Epithelial cell of esophagus (primary cell): ENCODE measurements at regions not wholly inside any gene's neighbourhood (a gene's known extent, or its start where the extent isn't known, plus 50 kb on each side); places are given as distances from the start of the nearest gene placed in this dataset.

ENCODE experiments used
- DNase-seq: peaks from one replicate; pipeline ENCODE4 v3.0.0; 2010; ENCODE audit warnings: low read depth
- H3K4me3 ChIP-seq: 2 replicates; pipeline ENCODE4 v1.5.1; 2011; ENCODE audit warnings: mild to moderate bottlenecking, low read length, control low read depth
- CTCF ChIP-seq: IDR thresholded peaks from 2 replicates; pipeline ENCODE4 v1.5.1; 2011; ENCODE audit warnings: low read depth, mild to moderate bottlenecking, low read length, control low read depth, inconsistent platforms; ENCODE audit not compliant: insufficient read depth; ENCODE audit errors: missing control alignments

- TF ChIP-seq CTCF, result no peak
- no peak overlapping the region for H3K4me3 ChIP-seq
- DNase-seq, result no peak
Measured at GRCh38 chr6:71706523-71706922, 179.8 kb upstream of the RIMS1 start.

GRCh38 chr6:71707059-71707458, 179.3 kb upstream of the RIMS1 start:
- no peak for DNase-seq
- TF ChIP-seq CTCF, result no peak
- no peak overlapping the region for H3K4me3 ChIP-seq

- no peak for DNase-seq
- H3K4me3 ChIP-seq, result no peak overlapping the region
- no peak for TF ChIP-seq CTCF
Measured at GRCh38 chr6:71720705-71721104, 165.6 kb upstream of the RIMS1 start.

GRCh38 chr6:71721642-71722041, 164.7 kb upstream of the RIMS1 start:
- no peak for DNase-seq
- H3K4me3 ChIP-seq, result no peak overlapping the region
- no peak for TF ChIP-seq CTCF

- H3K4me3 ChIP-seq, result no peak overlapping the region
- DNase-seq, result no peak
- TF ChIP-seq CTCF, result no peak
Measured at GRCh38 chr6:71722736-71723135, 163.6 kb upstream of the RIMS1 start.

GRCh38 chr6:71724456-71725125, 161.8 kb upstream of the RIMS1 start:
- H3K4me3 ChIP-seq, result no peak overlapping the region
- DNase-seq, result no peak
- TF ChIP-seq CTCF, result no peak

GRCh38 chr6:71725126-71725470, 161.3 kb upstream of the RIMS1 start:
- TF ChIP-seq CTCF, result no peak
- no peak for DNase-seq
- H3K4me3 ChIP-seq, result no peak overlapping the region
